Activated CD8-positive, alpha-beta memory T cell treated with anti-CD3 and anti-CD28 coated beads for 48 hours (primary cell): ENCODE measurements at regions not wholly inside any gene's neighbourhood (a gene's known extent, or its start where the extent isn't known, plus 50 kb on each side); places are given as distances from the start of the nearest gene placed in this dataset.
"Not testable (repeated sequence)": the region's sequence is repeated elsewhere in the genome, so short reads cannot be mapped to it uniquely, and the experiment has no call there.

Source experiments
- DNase-seq, 3 experiments: peaks; one replicate each; pipeline ENCODE4 v3.0.0-alpha.2; 2020; ENCODE audit warnings: low read depth in 2 of 3, low spot score in 2 of 3

DNA sequence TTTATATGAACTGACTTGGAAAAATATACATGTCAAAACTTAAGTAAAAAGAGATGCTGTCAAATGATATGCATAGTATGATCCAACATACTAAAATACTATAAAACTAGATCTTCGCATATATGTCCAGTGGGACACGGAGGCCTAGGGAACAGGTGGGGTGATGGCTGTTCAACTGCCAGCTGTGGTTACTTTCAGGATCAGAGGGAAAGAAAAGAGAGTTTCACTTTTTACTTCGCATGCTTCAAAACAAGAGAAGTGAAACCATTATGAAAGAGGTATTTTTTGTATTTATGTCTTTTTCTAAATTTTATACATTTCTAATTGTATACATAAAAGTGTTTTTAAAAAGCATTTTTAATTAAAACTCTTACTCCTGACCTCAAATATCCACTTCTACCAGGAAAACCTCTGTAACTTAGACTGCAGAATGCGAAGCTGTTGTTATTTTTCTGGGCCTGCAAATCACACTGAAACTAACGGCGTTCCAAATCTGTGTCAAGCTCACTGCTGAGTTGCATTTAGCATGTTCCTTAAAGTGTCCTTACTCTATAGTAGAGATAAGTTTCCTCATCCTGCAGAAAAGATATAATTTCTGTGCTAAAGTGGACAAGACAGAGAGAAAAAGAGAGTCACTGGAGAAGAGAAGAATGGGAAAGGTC lies 97.8 kb upstream of the SLC35G4 start:
- no peak for DNase-seq

DNA sequence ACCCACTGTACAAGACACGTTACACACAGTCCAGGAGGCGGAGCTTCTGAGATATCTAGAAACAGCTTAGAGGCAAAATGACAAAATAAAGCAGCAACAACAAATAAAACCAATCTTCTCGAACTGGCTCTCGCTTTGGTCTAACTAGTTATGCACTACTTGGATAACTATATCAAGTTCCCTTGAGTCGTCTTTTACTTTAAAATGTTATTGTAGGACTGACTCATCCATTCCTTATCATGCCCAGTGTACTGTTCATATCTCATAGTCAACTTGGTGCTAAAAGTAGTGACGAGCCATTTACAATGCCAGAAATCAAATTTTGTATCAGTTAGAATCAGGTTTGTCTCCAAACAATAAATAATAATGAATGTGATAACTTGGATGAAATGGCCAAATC lies 102.5 kb upstream of the SLC35G4 start:
- no peak for DNase-seq

DNA sequence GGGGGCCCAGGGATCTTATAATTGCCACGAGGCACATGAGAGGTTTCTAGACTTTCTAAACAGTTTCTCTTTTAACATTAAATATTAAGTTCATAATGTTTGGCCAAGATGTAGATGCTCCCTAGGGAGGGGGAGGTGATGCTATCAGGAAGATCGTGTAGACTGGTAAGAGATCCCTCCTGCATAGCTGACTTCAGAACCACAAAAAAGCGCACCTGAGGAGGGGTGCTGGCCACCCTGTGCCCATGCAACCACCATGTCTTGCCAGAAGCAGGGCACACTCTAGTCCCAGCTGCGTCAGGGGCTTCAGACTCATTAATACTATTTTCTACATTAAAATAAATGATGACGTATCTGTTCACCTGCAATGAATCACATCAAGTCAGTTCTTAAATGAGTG lies 103.4 kb upstream of the SLC35G4 start:
- no peak for DNase-seq

DNA sequence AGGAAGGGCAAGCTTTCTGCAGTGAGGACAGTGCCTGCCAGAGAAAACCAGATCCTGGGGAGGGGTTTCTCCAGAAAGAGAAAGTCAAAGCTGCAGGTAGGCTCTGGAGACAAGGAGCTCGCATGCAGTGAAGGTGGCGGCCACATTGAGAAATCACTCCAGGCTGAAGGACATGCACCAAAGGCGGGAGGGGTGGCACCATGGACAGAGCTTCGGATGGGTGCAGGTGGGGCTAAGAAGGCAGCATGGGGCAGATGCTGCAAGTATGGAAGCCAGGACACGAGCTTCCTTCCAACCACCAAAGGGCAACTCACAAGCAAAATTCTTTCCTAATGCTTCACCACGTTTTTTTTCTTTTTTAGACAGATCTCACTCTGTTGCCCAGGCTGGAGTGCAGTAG lies 104.4 kb upstream of the SLC35G4 start:
- no peak for DNase-seq

DNA sequence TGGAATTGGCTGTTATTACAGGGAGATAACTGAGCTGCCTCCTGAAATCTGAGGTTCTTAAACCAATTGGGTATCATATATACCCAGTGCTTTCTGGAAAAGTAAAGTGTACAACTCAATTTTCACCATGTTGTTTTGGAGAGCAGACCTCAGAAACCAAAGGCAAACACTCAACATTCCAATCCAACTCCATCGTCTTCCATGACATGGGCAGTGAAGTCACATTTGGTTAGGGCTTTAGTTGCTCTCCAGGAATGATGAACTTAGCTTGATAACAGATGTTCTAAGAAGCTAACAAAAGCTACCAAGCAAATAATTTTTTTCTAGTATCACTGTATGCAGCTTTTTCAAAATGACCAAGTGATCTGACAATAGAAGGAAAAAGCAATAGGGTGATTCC lies 107.0 kb upstream of the SLC35G4 start:
- no peak for DNase-seq

DNA sequence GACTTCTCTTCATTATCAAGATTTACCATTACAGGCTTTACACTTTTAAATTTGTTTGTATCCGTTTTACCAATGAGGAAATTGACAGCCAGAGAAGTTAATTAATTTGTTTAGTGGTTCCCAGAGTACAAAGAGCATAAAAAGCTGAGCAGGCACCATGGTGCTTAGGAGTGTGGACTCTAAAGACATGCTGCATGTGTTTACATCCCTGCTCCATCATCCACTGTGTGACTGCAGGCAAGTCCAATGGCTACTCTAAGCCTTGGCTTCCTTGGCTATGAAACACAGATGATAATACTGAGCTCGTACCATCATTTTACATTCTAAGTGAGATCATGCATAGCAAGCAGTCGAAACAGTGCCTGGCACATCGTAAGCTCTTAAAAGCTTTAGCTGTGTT lies 108.0 kb upstream of the SLC35G4 start:
- no peak for DNase-seq

DNA sequence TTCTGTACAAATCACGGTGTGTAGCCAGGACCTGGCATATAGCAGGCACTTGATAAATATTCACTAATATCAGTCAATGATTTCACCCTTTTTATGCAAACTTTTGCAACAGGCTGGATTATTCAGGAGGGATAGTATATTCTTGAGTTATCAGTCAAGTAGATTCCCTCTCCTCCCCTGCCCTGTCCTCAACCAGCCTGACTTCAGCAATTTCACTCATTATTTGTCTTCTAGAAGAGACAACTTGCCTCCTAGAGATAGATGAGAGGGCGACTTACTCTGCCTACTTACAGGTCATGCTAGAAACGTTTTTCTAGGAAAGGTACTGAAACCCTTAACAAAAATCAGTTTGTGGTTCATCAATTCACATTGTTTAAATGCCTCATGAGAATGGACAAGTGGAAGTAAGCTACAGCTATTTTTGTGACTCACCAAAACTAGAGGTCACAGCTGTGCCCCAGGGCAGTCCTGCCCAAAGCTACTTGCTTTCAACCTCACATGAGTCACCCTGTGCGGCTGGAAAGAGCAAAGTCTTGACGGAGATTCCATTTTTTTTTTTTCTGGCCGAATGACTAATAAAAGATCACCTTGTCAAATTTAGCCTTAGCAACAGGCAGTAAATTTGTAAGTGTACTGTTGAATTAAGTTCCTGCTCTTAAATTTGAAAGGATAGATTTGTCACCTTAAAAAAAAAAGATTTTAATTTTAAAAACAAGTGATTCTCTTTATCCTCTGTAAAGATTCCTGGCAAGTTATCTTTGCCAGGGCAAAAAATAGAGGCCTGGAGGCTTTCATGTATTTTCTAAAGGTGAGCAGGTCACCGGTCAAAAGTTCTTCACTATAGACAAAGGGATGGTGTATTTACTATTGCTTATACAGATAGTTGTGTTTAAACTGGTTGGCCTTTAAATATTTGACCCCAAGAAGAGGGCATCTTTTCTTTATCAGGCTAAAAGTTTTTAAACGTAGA lies 109.0 kb upstream of the SLC35G4 start:
- no peak for DNase-seq

DNA sequence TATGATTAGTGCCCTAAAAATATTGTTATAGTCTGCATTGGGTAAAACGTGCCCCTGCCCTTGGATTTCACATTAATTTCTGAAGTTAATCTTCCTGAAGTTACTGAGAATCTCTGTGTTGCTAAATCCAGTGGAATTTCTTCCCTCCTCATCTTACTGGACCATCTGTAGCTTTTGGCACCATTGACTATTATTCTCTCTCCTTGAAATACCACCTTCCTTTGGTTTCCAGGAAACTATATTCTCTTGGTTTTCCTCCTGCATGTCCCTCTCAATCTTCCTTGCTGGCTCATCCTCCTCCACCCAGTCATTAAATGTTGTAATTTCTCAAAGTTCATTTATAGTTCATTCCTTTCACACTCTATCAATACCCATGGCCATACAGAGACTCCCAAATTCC lies 110.6 kb upstream of the SLC35G4 start:
- DNase-seq: no peak

DNA sequence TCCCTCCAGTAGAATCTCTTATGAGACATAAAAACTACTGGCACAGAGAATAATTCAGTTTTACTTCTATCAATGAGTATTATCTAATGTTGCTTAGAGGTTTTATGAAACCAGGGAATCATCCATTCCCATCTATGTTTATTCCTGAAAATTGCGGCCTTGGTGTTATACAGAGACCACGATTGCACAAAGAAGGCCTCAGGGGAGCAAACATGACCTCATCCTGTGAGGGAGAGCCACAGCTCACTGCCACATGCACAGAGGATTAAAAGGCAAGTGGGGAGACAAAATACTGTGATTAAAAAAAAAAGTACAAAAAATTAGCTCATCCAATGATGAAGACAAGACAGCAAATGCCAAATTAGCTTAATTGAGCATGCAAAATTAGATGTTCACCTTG lies 111.8 kb upstream of the SLC35G4 start:
- DNase-seq: no peak

DNA sequence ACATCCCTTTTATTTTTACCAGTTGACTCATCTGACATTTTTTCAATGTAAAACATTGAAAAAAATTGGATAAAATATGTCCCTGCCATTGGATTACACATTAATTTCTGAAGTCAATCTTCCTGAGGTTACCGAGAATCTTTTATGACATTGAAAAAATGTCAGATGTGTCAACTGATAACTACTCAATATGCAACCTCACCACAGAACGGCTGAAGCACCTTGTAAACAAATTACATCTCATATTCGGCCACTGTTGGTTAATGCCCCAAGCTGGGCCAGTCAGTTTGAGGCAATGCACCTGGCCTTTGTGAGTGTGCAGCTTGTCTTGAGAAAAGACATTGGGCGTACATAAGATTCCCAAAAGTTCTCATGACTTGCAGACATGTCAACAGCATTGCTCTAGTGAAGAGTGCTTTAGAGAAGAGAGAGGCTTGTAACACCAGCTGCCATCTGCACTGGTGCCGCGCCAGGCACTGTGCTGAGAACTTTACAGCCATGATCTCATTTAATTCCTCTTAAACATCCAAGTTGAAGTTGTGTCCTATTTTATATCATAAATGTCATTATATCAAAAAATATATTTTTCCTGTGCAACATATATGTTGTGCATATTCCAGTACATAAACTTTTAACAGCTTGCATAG lies 112.7 kb upstream of the SLC35G4 start:
- DNase-seq: no peak

DNA sequence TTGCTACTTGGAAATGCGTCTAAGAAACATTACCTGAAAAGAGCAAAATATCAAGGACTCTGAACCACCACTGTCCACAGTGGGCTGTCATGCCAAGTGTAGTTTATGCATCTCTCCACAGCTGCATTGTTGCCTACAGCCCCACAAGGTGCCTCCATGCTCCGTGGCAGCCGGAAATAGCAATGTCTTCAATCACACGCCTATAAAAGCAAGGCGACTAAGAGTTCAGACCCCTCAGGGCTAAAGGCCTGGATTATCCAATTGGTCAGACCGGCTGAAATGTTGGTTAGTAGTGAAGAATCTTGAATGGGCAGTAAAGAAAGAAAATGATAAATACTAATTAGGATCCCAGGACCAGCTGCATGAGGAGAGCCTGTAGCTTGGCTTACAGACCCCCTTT lies 114.0 kb upstream of the SLC35G4 start:
- no peak for DNase-seq

DNA sequence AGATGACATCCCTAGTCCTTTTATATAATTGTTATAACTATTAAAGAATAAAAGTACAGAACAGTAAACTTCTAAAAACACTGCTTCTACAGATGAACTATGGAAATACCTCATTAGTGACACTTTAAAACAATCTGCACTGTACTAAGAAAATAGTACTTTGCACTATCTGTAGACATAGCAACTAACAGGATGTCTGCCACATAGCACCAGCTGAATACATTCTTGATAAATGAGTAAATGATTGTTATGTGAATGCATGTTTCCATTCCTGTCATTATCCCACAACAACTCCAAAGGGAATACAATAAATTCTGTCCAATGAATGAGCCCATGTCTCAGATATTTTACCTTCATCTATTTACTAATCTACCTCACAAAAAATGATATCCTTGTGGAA lies 115.3 kb upstream of the SLC35G4 start:
- DNase-seq: no peak

DNA sequence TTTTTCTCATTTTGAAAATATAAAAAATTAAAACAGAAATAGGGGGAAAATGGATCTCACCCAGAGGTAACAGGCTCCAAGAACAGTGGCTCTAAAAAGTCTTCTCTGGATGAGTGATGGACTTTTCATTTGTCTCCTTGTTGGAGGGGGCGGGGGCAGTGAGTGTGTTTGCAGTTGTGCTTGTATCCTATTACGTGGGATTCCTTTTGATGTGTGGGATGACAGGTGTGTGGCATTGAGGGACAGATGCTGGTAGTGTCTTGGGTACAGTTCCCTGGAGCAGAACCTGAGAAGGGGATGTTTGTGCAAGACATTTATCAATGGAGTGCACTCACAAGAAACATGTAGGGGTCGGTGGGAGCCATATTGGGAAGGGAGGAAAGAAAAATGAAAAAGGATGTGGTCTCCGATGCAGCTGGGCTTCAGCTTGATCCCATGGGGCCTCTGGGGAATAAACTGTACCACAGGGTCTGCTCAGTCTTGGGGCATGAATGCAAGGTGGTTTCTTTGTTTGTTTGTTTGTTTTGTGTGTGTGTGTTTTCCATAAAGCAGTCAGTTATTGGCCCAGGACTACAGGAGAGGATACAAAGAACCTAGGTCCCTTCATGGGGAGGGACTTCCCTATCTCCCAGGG lies 120.0 kb upstream of the SLC35G4 start:
- no peak for DNase-seq

DNA sequence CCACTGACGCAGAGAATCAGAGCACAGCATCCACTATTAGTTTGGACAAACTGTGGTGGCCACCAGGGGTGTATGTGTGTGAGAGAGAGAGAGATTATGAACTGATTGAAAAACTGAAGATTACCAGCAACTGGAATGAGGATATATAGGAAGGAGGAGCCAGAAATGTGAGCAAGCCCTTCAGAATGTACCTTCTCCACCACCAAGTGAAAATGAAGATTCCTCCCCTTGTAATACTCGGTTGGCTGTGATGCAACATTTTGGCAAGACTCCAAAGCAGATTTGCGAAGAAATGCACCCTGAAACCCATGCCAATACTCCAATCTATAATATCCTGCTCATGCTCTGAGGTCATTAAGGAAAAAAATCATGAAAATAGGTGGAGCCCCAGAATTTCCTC lies 121.2 kb upstream of the SLC35G4 start:
- no peak for DNase-seq

DNA sequence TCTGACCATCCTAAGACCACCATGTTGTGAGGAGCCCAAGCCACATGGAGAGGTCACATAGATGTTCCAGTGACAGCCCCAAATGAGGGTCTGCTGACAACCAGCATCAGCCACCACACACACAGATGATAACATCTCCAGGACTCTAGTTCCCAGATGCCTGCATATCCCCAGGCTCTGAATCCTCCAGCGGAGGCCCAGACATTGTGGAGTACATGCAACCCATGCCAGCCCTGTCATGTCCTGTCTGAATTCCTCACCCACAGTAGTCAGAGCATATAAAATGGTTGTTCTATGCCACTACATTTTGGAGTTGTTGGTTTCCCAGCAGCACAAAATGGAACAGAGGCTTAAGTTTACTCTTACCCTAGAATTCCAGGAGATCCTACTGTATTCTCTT lies 122.0 kb upstream of the SLC35G4 start:
- DNase-seq: no peak

DNA sequence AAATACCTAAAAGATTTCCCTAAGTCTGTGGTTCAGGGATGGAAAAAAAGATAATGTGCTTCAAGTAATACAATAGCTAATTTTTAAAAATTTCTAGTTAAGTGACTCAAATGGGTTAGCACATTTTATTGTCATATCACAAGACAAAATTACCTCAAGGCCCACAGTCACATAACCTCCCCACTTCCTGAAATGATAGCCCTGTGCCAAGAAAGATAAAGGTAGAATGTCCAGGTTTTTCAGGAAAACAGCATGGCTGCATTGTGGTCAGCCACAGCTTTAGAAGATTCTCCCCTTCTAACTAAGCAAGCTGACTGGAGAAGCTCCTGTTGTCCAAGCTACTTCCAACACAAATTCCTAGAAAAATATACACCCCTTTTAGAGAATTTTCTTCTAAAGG lies 127.1 kb upstream of the SLC35G4 start:
- no peak for DNase-seq

DNA sequence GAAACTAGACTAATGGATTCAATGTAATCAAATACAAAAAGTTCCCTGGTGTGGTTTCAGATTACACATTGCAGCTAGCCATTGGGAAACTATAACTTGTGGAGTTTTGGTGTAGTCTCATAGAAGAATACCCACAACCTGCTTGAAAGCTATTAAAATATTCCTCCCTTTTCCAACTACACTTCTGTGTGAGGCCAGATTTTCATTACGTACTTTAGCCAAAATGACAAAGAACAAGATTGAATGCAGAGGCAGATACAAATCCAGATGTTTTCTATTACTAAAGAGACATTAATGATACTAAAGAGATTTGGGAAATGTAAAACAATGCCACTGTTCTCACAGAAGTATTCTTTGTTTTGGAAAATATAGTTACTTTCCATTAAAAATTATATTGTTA lies 128.7 kb upstream of the SLC35G4 start:
- DNase-seq: no peak

DNA sequence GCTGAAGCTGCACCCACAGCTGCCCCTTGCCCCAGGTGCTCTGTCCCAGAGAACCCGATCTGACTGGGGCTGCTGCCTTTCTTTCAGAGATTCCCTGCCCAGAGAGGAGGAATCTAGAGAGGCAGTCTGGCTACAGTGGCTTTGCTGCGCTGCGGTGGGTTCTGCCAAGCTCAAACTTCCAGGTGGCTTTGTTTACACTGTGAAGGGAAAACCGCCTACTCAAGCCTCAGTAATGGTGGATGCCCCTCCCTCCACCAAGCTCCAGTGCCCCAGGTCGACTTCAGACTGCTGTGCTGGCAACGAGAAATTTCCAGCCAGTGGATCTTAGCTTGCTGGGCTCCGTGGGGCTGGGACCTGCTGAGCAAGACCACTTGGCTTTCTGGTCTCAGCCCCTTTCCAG lies 130.4 kb upstream of the SLC35G4 start:
- DNase-seq: not testable (repeated sequence)

DNA sequence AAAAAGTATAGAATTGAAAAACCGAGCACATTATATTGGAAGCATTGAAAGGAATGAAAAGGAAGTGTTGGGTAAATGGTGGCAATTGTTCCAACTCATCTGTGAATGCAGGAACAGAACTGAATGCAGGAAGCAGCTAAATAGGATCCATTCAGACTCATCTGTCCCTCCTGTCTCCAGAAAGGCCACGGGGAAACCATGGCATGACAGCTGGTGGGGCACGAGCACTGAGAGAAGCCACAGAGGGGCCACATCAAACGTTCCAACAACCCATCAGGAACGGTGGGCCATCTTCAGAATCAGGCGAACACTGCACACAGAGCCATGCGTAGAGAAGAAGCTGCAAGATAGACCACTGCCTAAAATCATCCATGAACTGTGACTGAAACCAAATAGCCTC lies 138.5 kb upstream of the SLC35G4 start:
- DNase-seq: no peak

DNA sequence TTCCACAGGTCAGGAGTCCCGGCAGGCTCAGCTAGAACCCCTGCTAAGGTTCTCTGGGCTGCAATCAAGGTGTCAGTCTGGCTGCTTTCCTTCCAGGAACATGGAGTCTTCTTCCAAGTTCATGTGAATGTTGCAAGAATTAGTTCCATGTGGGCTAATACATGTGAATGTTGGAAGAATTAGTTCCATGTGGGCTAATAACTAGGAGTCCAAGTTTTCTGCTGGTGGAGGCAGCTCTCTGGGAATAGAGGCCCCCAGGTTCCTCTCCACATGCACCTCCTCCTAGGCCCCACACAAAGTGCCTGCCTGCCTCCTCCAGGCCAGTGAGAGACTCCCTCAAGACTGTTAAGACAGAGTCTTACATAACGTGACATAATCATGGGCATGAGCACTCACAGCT lies 140.8 kb upstream of the SLC35G4 start:
- DNase-seq: no peak

DNA sequence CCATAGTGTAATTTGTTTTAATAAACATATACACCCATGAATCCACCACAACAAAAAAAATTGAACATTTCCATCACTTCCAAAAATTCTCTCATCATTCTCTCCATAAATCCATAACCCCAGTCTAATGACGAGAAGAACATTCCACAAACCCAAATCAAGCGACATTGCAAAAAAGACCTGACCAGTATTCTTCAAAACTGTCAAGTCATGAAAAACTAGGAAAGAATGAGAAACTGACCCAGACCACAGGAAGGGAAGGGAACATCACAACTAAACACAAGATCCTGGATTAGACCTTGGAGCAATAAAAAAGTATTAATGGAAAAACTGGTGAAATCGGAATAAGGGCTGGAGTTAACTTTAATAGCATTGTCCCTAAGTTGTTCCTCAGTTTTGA lies 141.3 kb upstream of the SLC35G4 start:
- no peak for DNase-seq

DNA sequence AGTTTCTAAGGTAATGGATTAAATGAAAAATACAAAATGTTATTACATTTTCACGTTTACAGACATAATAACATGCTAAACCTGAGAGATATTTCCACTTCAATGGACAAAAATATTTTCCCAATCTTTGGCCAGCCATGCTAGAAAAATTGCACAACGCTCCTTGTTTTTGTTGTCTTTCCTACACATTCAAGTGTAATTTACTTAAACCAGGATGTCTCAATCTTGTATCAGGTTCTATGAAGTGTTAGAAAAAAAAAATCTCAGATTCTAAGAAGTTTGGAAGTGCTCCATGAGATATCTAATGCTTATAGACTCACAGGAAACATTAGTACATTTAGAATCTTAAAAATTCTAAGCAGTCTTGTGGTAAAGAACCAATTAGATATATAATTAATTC lies 141.8 kb upstream of the SLC35G4 start:
- no peak for DNase-seq
